ENCODE measurements at regions not wholly inside any gene's neighbourhood (a gene's known extent, or its start where the extent isn't known, plus 50 kb on each side); places are given as distances from the start of the nearest gene placed in this dataset.

DNA sequence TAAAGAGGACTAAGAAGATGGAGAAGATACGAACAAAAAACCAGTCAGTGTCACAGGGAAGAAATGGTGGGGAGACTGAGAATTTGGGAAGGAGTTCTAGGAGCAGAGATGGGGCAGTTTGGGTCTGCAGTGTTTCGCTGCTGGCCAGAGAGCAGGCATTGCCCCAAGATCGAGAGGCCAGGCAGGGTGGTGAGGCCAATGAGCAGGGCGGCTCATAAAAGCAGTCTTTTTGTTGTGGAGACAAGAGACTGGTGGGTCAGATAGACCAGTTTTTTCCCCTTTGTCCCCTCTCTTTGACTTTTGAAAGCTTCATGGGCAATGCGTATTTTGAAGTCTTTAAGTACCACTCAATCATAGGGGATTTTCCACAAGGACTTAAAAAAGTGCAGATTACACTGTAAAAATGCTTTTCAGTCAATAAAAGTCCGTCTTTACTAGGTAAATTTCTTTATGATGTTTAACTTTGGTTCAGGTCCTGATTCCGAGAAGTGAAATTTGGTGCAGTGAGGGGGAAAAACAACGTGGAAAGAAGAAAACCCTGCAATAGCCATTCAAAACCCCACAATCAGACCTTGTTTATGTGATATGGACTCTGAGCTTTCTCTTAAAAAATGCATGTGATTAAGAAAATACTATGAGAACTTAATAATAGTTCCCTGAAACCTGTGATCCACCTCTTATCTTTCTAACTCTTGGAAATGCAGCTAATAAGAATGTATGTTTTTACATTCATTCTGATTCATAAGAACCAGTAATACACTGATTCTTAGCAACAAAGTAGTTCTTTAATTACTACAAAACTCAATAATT is 338.9 kb downstream of the KLF5 start:
- no peaks in the 10 kb centered on the region for H3K9me3 ChIP-seq (ENCODE audit: control insufficient read depth, insufficient read depth, low read length)
- 57% methylated on average over 5 of the region's 8 CpGs for WGBS (ENCODE audit: insufficient coverage)

DNA sequence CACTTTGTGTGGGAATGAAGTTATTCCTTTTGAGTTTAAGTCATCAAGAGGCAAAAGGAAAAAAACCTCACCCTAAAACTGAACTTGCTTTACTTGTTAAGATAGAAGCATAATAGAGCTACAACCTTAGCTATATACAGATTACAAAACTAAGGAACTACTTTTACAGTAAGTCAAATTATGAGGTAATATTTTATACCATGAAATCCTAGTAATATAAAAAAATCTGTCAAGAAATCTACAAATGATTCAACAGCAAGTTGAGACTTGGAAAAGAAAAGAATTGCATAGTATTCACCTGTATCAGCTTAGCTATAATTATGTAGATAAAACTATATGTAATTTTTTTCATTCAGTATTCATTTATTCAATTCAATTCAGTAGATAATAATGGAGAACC is 335.3 kb downstream of the KLF5 start:
- Histone ChIP-seq H3K9me3 (ENCODE audit: control insufficient read depth, insufficient read depth, low read length) (no peaks in the 10 kb centered on the region), H3K4me3 (ENCODE audit: low read depth, low read length) (no peak overlapping the region), H3K27me3 (ENCODE audit: control insufficient read depth, insufficient read depth, low read length) (no peaks in the 10 kb centered on the region), H3K27ac (ENCODE audit: low read depth, low read length) (no peak overlapping the region), H3K36me3 (ENCODE audit: control insufficient read depth, insufficient read depth, low read length) (no peaks in the 10 kb centered on the region), H3K4me1 (ENCODE audit: control insufficient read depth, insufficient read depth, low read length) (no peaks in the 10 kb centered on the region)
- no peak for DNase-seq (ENCODE audit: low read depth in 4 of 6, low spot score in 6 of 6)

More for the DNA sequence above, 338.9 kb downstream of the KLF5 start:
- H3K27ac ChIP-seq (ENCODE audit: low read depth, low read length) = no peak overlapping the region
- no peak overlapping the region for H3K4me3 ChIP-seq (ENCODE audit: low read depth, low read length)
- H3K36me3 ChIP-seq (ENCODE audit: control insufficient read depth, insufficient read depth, low read length) = no peaks in the 10 kb centered on the region
- no peaks in the 10 kb centered on the region for H3K4me1 ChIP-seq (ENCODE audit: control insufficient read depth, insufficient read depth, low read length)
- H3K27me3 ChIP-seq (ENCODE audit: control insufficient read depth, insufficient read depth, low read length) = no peaks in the 10 kb centered on the region
- DNase-seq (ENCODE audit: low read depth in 4 of 6, low spot score in 6 of 6) = no peak

- Histone ChIP-seq H3K4me1 (ENCODE audit: control insufficient read depth, insufficient read depth, low read length) (no peaks in the 10 kb centered on the region), H3K36me3 (ENCODE audit: control insufficient read depth, insufficient read depth, low read length) (no peaks in the 10 kb centered on the region), H3K9me3 (ENCODE audit: control insufficient read depth, insufficient read depth, low read length) (no peaks in the 10 kb centered on the region), H3K27me3 (ENCODE audit: control insufficient read depth, insufficient read depth, low read length) (no peaks in the 10 kb centered on the region), H3K4me3 (ENCODE audit: low read depth, low read length) (no peak overlapping the region), H3K27ac (ENCODE audit: low read depth, low read length) (no peak overlapping the region)
- 100% methylated on average over 1 of the region's 2 CpGs for WGBS (ENCODE audit: insufficient coverage)
- no peak for DNase-seq (ENCODE audit: low read depth in 4 of 6, low spot score in 6 of 6)
Observed at GRCh38 chr13:73390100-73390499, 331.3 kb downstream of the KLF5 start.

GRCh38 chr13:73388586-73388985 is 329.8 kb downstream of the KLF5 start:
- Histone ChIP-seq H3K36me3 (ENCODE audit: control insufficient read depth, insufficient read depth, low read length) (no peaks in the 10 kb centered on the region), H3K4me1 (ENCODE audit: control insufficient read depth, insufficient read depth, low read length) (no peaks in the 10 kb centered on the region), H3K27ac (ENCODE audit: low read depth, low read length) (no peak overlapping the region), H3K4me3 (ENCODE audit: low read depth, low read length) (no peak overlapping the region), H3K9me3 (ENCODE audit: control insufficient read depth, insufficient read depth, low read length) (no peaks in the 10 kb centered on the region), H3K27me3 (ENCODE audit: control insufficient read depth, insufficient read depth, low read length) (no peaks in the 10 kb centered on the region)
- DNase-seq (ENCODE audit: low read depth in 4 of 6, low spot score in 6 of 6) = no peak

- no peak for DNase-seq (ENCODE audit: low read depth in 4 of 6, low spot score in 6 of 6)
- Histone ChIP-seq H3K27ac (ENCODE audit: low read depth, low read length) (no peak overlapping the region), H3K9me3 (ENCODE audit: control insufficient read depth, insufficient read depth, low read length) (no peaks in the 10 kb centered on the region), H3K27me3 (ENCODE audit: control insufficient read depth, insufficient read depth, low read length) (no peaks in the 10 kb centered on the region), H3K36me3 (ENCODE audit: control insufficient read depth, insufficient read depth, low read length) (no peaks in the 10 kb centered on the region), H3K4me3 (ENCODE audit: low read depth, low read length) (no peak overlapping the region), H3K4me1 (ENCODE audit: control insufficient read depth, insufficient read depth, low read length) (no peaks in the 10 kb centered on the region)
- WGBS (ENCODE audit: insufficient coverage) = 78% methylated on average over 6 of the region's 6 CpGs
Observed at GRCh38 chr13:73387318-73387717, 328.5 kb downstream of the KLF5 start.

- no peak for DNase-seq (ENCODE audit: low read depth in 4 of 6, low spot score in 6 of 6)
- H3K36me3 ChIP-seq (ENCODE audit: control insufficient read depth, insufficient read depth, low read length) = no peaks in the 10 kb centered on the region
- H3K27ac ChIP-seq (ENCODE audit: low read depth, low read length) = no peak overlapping the region
- no peaks in the 10 kb centered on the region for H3K4me1 ChIP-seq (ENCODE audit: control insufficient read depth, insufficient read depth, low read length)
- no peaks in the 10 kb centered on the region for H3K9me3 ChIP-seq (ENCODE audit: control insufficient read depth, insufficient read depth, low read length)
- no peak overlapping the region for H3K4me3 ChIP-seq (ENCODE audit: low read depth, low read length)
- no peaks in the 10 kb centered on the region for H3K27me3 ChIP-seq (ENCODE audit: control insufficient read depth, insufficient read depth, low read length)
Observed at GRCh38 chr13:73385848-73386247, 327.0 kb downstream of the KLF5 start.

GRCh38 chr13:73372666-73373627 is 314.1 kb downstream of the KLF5 start:
- H3K4me1 ChIP-seq (ENCODE audit: control insufficient read depth, insufficient read depth, low read length) = no peaks in the 10 kb centered on the region
- no peak overlapping the region for H3K27ac ChIP-seq (ENCODE audit: low read depth, low read length)
- H3K4me3 ChIP-seq (ENCODE audit: low read depth, low read length) = no peak overlapping the region
- no peaks in the 10 kb centered on the region for H3K36me3 ChIP-seq (ENCODE audit: control insufficient read depth, insufficient read depth, low read length)
- H3K9me3 ChIP-seq (ENCODE audit: control insufficient read depth, insufficient read depth, low read length) = no peaks in the 10 kb centered on the region
- WGBS (ENCODE audit: insufficient coverage) = 100% methylated on average over 3 of the region's 5 CpGs
- DNase-seq (ENCODE audit: low read depth in 4 of 6, low spot score in 6 of 6) = no peak
- H3K27me3 ChIP-seq (ENCODE audit: control insufficient read depth, insufficient read depth, low read length) = no peaks in the 10 kb centered on the region

DNA sequence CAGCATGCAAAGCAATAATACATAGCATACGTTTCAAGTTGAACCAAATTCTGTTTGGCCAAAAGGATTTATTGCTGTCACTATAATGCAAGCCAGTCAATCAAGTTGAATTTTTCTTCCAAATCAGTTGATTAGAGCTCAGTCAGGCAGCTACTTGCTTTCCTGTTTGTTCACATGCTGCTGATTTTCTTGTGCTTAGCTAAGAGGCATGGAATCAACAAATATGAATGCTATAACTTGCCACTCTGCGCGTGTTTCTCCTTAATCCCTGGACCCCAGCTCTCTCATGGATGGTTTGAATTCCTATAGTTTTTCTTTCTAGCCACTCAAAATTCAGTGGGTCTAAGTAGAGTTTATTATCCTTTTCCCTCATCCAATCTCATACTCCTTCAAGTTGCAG is 311.3 kb downstream of the KLF5 start:
- Histone ChIP-seq H3K27me3 (ENCODE audit: control insufficient read depth, insufficient read depth, low read length) (no peaks in the 10 kb centered on the region), H3K27ac (ENCODE audit: low read depth, low read length) (no peak overlapping the region), H3K4me1 (ENCODE audit: control insufficient read depth, insufficient read depth, low read length) (no peaks in the 10 kb centered on the region), H3K36me3 (ENCODE audit: control insufficient read depth, insufficient read depth, low read length) (no peaks in the 10 kb centered on the region), H3K9me3 (ENCODE audit: control insufficient read depth, insufficient read depth, low read length) (no peaks in the 10 kb centered on the region), H3K4me3 (ENCODE audit: low read depth, low read length) (no peak overlapping the region)
- DNase-seq (ENCODE audit: low read depth in 4 of 6, low spot score in 6 of 6) = peak in 1 of 6 donors; percentile 8
- WGBS (ENCODE audit: insufficient coverage) = no CpG with 5 or more reads among the region's 3 CpGs

DNA sequence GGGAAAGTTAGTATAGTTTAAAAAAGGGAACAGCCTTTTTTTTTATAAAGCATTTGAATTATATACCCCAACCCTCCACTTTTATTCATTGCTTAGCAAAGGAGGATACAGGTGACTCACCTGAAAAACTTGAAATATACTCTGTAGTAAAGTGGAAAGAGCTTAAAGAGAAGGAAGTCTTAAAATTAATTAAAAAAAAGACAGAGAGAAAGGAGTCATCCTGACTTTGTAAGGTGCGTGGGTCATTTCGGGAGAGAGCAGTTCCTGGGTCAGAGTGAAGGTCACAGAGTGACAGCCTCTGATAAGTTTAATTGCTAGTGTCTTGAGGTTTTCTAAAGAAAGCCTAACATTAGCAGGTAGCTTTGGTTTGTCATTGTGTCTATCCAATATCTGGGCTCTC is 310.3 kb downstream of the KLF5 start:
- Histone ChIP-seq H3K9me3 (ENCODE audit: control insufficient read depth, insufficient read depth, low read length) (no peaks in the 10 kb centered on the region), H3K27me3 (ENCODE audit: control insufficient read depth, insufficient read depth, low read length) (no peaks in the 10 kb centered on the region), H3K4me1 (ENCODE audit: control insufficient read depth, insufficient read depth, low read length) (no peaks in the 10 kb centered on the region), H3K4me3 (ENCODE audit: low read depth, low read length) (no peak overlapping the region), H3K27ac (ENCODE audit: low read depth, low read length) (no peak overlapping the region), H3K36me3 (ENCODE audit: control insufficient read depth, insufficient read depth, low read length) (no peaks in the 10 kb centered on the region)
- DNase-seq (ENCODE audit: low read depth in 4 of 6, low spot score in 6 of 6) = no peak
- 96% methylated on average over 2 of the region's 2 CpGs for WGBS (ENCODE audit: insufficient coverage)

DNA sequence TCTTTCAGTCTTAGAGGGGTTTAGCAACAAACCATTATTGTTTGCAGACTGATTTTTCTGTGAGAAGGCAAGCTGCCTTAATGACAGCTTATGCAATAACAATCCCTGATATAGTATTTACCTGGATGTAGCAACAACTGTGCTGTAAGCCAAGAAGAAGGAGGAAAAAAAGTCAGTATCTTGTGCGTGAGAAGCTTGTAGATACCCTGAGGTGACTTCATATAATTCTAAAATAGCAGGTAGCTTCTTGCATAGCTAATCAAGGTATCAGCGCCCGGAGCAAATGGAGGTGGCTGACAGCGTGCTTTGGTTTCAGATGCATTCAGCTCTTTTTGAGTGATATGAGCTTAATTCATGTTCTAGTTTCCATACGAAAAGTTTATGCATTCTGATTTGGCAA is 309.8 kb downstream of the KLF5 start:
- WGBS (ENCODE audit: insufficient coverage) = 100% methylated on average over 1 of the region's 5 CpGs
- peak in 1 of 6 donors; percentile 26 for DNase-seq (ENCODE audit: low read depth in 4 of 6, low spot score in 6 of 6)
- H3K4me1 ChIP-seq (ENCODE audit: control insufficient read depth, insufficient read depth, low read length) = no peaks in the 10 kb centered on the region
- H3K27me3 ChIP-seq (ENCODE audit: control insufficient read depth, insufficient read depth, low read length) = no peaks in the 10 kb centered on the region
- no peak overlapping the region for H3K27ac ChIP-seq (ENCODE audit: low read depth, low read length)
- H3K36me3 ChIP-seq (ENCODE audit: control insufficient read depth, insufficient read depth, low read length) = no peaks in the 10 kb centered on the region
- no peaks in the 10 kb centered on the region for H3K9me3 ChIP-seq (ENCODE audit: control insufficient read depth, insufficient read depth, low read length)
- H3K4me3 ChIP-seq (ENCODE audit: low read depth, low read length) = no peak overlapping the region

Data from spinal cord (tissue), 9 donors.